ENCODE measurements at regions not wholly inside any gene's neighbourhood (a gene's known extent, or its start where the extent isn't known, plus 50 kb on each side); places are given as distances from the start of the nearest gene placed in this dataset.

DNA sequence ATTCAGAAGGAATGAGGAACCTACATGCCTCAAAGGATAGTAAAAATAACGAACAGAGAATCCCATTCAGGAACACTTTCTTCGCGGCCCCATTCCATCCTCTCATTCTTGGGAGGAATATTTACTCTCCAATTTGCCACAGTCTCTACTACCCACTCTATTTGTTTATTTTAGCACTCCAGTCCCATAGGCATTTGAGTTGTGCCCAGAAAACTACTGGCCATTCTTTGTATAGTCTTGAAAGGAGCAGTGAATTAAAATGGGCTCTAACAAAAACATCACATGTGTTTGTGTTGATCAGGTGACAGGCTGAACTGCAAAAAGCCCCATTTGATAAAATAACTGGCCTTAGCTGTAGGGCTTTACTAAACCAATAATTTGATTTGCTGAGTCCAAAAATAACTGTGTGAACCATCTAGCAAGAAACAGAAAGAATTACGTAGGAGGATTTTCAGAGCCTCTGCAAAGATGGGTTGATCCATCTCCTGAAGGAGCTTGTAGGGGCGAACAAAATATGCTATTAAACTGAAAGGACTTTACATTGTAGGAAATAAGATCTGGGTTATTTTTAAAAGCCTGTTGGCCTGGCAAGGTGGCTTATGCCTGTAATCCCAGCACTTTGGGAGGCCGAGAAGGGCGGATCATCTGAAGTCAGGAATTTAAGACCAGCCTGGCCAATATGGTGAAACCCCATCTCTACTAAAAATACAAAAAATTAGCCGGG lies 142.3 kb upstream of the CPNE8 start:
- ChIA-PET POLR2A (no interaction called here), CTCF (no interaction called here), RAD21 (ENCODE audit: low non-redundant PET in 1 of 2, low total read pairs in 2 of 2, uncharacterized antibody in 2 of 2, unreplicated experiment in 2 of 2) (no interaction called here)
- Histone ChIP-seq H3K4me2 (ENCODE audit: low read length) (no peak overlapping the region), H3K36me3 (ENCODE audit: control insufficient read depth in 1 of 2, insufficient read depth in 2 of 2, low read length in 2 of 2) (no peaks in the 10 kb centered on the region), H3K79me2 (ENCODE audit: insufficient read depth, low read length) (no peaks in the 10 kb centered on the region), H3K4me1 (ENCODE audit: control insufficient read depth in 1 of 2, insufficient read depth in 2 of 2, low read length in 2 of 2) (no peaks in the 10 kb centered on the region), H3K27ac (ENCODE audit: low read depth, low read length) (no peak overlapping the region), H3K9ac (ENCODE audit: low read length) (no peak overlapping the region), H3K9me2 (ENCODE audit: insufficient read depth) (no peaks in the 10 kb centered on the region), H3K27me3 (ENCODE audit: insufficient read depth, low read length) (no peaks in the 10 kb centered on the region), H2AFZ (ENCODE audit: low read depth, low read length, poor library complexity, severe bottlenecking) (no peak overlapping the region), H4K20me1 (ENCODE audit: insufficient read depth) (no peaks in the 10 kb centered on the region), H3K9me3 (ENCODE audit: control insufficient read depth in 1 of 2, insufficient read depth in 1 of 2, low read depth in 1 of 2, low read length in 2 of 2) (no peaks in the 10 kb centered on the region), H3K4me3 (replicated peaks in 1 of 2; ENCODE audit: low read depth in 1 of 2, low read length in 2 of 2) (no peak overlapping the region)
- BruUV-seq (replicated peaks): no TSS peak
- ATAC-seq (no peak), DNase-seq (ENCODE audit: low read depth, low spot score) (no peak)
- intact Hi-C loops (cut with micrococcal nuclease): no loop called here
- TF ChIP-seq CTCF (IDR thresholded peaks at IDR 0.05 in 2 of 3, conservative IDR thresholded peaks at IDR 0.05 in 1 of 3; ENCODE audit: borderline replicate concordance in 1 of 3, insufficient read depth in 1 of 3, low read depth in 2 of 3, low read length in 2 of 3): no peak
- no peak for TF ChIP-seq CBX3 (IDR thresholded peaks at IDR 0.05; ENCODE audit: low read depth)
- TF ChIP-seq SP1 (IDR thresholded peaks at IDR 0.05; ENCODE audit: low read depth): no peak
- TF ChIP-seq ZFX (IDR thresholded peaks at IDR 0.05): no peak
- no peak for TF ChIP-seq TCF7L2 (IDR thresholded peaks at IDR 0.05; ENCODE audit: borderline replicate concordance, extremely low read depth, insufficient read depth, insufficient read length)
- TF ChIP-seq POLR2A (IDR thresholded peaks at IDR 0.05; ENCODE audit: borderline replicate concordance, extremely low read depth, insufficient read depth, insufficient read length): no peak

DNA sequence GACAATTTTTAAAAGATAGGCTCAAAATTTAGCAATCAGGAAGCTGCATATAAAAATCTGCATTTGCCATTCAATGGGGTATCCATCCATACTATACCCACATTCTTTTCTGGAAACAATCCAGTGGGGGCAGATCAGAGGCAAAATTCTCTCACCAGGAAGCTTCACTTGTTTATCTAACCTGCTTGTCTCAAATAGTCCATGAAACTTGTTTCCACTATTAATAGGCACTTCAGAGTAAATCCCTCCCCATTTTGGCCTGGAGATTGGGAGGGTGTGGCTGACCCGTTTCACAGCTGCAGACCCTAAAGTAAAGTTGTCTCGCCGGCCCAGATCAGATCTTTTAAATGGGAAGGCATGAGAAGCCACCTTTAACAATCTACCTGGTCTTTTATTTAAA lies 139.4 kb upstream of the CPNE8 start:
- Histone ChIP-seq H3K4me3 (replicated peaks in 1 of 2; ENCODE audit: low read depth in 1 of 2, low read length in 2 of 2) (no peak overlapping the region), H3K9me2 (ENCODE audit: insufficient read depth) (no peaks in the 10 kb centered on the region), H3K9ac (ENCODE audit: low read length) (no peak overlapping the region), H3K27ac (ENCODE audit: low read depth, low read length) (no peak overlapping the region), H3K9me3 (ENCODE audit: control insufficient read depth in 1 of 2, insufficient read depth in 1 of 2, low read depth in 1 of 2, low read length in 2 of 2) (no peaks in the 10 kb centered on the region), H3K4me2 (ENCODE audit: low read length) (no peak overlapping the region), H2AFZ (ENCODE audit: low read depth, low read length, poor library complexity, severe bottlenecking) (no peak overlapping the region), H3K4me1 (ENCODE audit: control insufficient read depth in 1 of 2, insufficient read depth in 2 of 2, low read length in 2 of 2) (no peaks in the 10 kb centered on the region), H3K27me3 (ENCODE audit: insufficient read depth, low read length) (no peaks in the 10 kb centered on the region), H4K20me1 (ENCODE audit: insufficient read depth) (no peaks in the 10 kb centered on the region), H3K36me3 (ENCODE audit: control insufficient read depth in 1 of 2, insufficient read depth in 2 of 2, low read length in 2 of 2) (no peaks in the 10 kb centered on the region), H3K79me2 (ENCODE audit: insufficient read depth, low read length) (no peaks in the 10 kb centered on the region)
- no peak for ATAC-seq
- CTCF ChIA-PET: no interaction called here
- RAD21 ChIA-PET (ENCODE audit: low non-redundant PET in 1 of 2, low total read pairs in 2 of 2, uncharacterized antibody in 2 of 2, unreplicated experiment in 2 of 2): no interaction called here
- BruUV-seq (replicated peaks): no TSS peak
- DNase-seq (ENCODE audit: low read depth, low spot score): no peak
- POLR2A ChIA-PET: no interaction called here
- intact Hi-C loops (cut with micrococcal nuclease): no loop called here
- TF ChIP-seq ZBTB33 (IDR thresholded peaks at IDR 0.05; ENCODE audit: extremely low read depth, insufficient replicate concordance, low read length): no peak
- TF ChIP-seq, protein P1, sequence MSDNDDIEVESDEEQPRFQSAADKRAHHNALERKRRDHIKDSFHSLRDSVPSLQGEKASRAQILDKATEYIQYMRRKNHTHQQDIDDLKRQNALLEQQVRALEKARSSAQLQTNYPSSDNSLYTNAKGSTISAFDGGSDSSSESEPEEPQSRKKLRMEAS (IDR thresholded peaks at IDR 0.05): no peak
- no peak for TF ChIP-seq POLR2AphosphoS5 (IDR thresholded peaks at IDR 0.05; ENCODE audit: low read depth, low read length)
- no peak for TF ChIP-seq SP1 (IDR thresholded peaks at IDR 0.05; ENCODE audit: low read depth)
- no peak for TF ChIP-seq ZFX (IDR thresholded peaks at IDR 0.05)
- TF ChIP-seq ELF1 (IDR thresholded peaks at IDR 0.05; ENCODE audit: borderline replicate concordance, low read depth): no peak
- TF ChIP-seq TCF7L2 (IDR thresholded peaks at IDR 0.05; ENCODE audit: borderline replicate concordance, extremely low read depth, insufficient read depth, insufficient read length): no peak
- no peak for TF ChIP-seq REST (IDR thresholded peaks at IDR 0.05; ENCODE audit: low read depth)
- no peak for TF ChIP-seq CBX3 (IDR thresholded peaks at IDR 0.05; ENCODE audit: low read depth)
